ENCODE measurements at regions not wholly inside any gene's neighbourhood (a gene's known extent, or its start where the extent isn't known, plus 50 kb on each side); places are given as distances from the start of the nearest gene placed in this dataset.

- TF ChIP-seq POLR2A (IDR thresholded peaks at IDR 0.05) (no peak), CTCF (IDR thresholded peaks at IDR 0.05) (no peak)
These were observed 112.1 kb upstream of the NPHP3 start for GRCh38 chr3:132834356-132834755.
